A673 (cell line): ENCODE measurements at regions not wholly inside any gene's neighbourhood (a gene's known extent, or its start where the extent isn't known, plus 50 kb on each side); places are given as distances from the start of the nearest gene placed in this dataset.

Source experiments
- BruUV-seq: library from RNA; stranded (reverse); fragments of 400-500 nt; replicated peaks from 2 replicates; lab custom pipeline; 2021; lab: Mats Ljungman, UMichigan
- CTCF ChIA-PET: fragments of 300-600 bp; sonication (Branson Sonifier 250); formaldehyde crosslinking; loops from one replicate; lab custom pipeline; 2022; ENCODE audit warnings: antibody characterized with exemption; lab: Charles Lee
- POLR2A ChIA-PET: fragments of 300-600 bp; sonication (Branson Sonifier 250); formaldehyde crosslinking; loops from one replicate; lab custom pipeline; 2022; ENCODE audit warnings: antibody characterized with exemption; ENCODE audit not compliant: low non-redundant PET; lab: Charles Lee
- DNase-seq: peaks from one replicate; pipeline ENCODE4 v3.0.0-alpha.2; 2015; ENCODE audit warnings: low spot score
- H3K27ac ChIP-seq: fragments of 200-600 bp; sonication (generic); 2 replicates; pipeline ENCODE4 v1.5.1; 2016; ENCODE audit warnings: mixed run types, low read depth, mild to moderate bottlenecking, mixed read lengths, antibody characterized with exemption, low read length; ENCODE audit not compliant: poor library complexity, severe bottlenecking
- H3K27me3 ChIP-seq: fragments of 200-600 bp; sonication (generic); replicated peaks from 2 replicates; pipeline ENCODE4 v1.6.1; 2017; ENCODE audit warnings: mixed run types, low read depth, mild to moderate bottlenecking, mixed read lengths, antibody characterized with exemption, low read length; ENCODE audit not compliant: insufficient read depth, poor library complexity
- H3K36me3 ChIP-seq: fragments of 200-600 bp; sonication (generic); 2 replicates; pipeline ENCODE4 v1.6.1; 2016; ENCODE audit warnings: mixed run types, mild to moderate bottlenecking, mixed read lengths, antibody characterized with exemption, low read length; ENCODE audit not compliant: insufficient read depth, poor library complexity, severe bottlenecking
- H3K4me1 ChIP-seq: fragments of 200-600 bp; sonication (generic); 2 replicates; pipeline ENCODE4 v1.6.1; 2017; ENCODE audit warnings: mixed run types, mild to moderate bottlenecking, mixed read lengths, antibody characterized with exemption, low read length; ENCODE audit not compliant: insufficient read depth, poor library complexity, severe bottlenecking
- H3K4me3 ChIP-seq: fragments of 200-600 bp; sonication (generic); 2 replicates; pipeline ENCODE4 v1.5.1; 2016; ENCODE audit warnings: low read depth, mixed run types, mild to moderate bottlenecking, mixed read lengths, low read length; ENCODE audit not compliant: poor library complexity, severe bottlenecking
- H3K9me3 ChIP-seq: fragments of 200-600 bp; sonication (generic); 2 replicates; pipeline ENCODE4 v1.6.1; 2016; ENCODE audit warnings: mixed run types, low read depth, mild to moderate bottlenecking, mixed read lengths, antibody characterized with exemption, low read length; ENCODE audit not compliant: poor library complexity, severe bottlenecking
- EZH2 ChIP-seq: fragments of 200-600 bp; sonication (generic); IDR thresholded peaks from 2 replicates; pipeline ENCODE4 v1.6.1; 2017; ENCODE audit warnings: borderline replicate concordance, low read depth, mild to moderate bottlenecking, mixed read lengths, antibody characterized with exemption, low read length; ENCODE audit not compliant: poor library complexity, severe bottlenecking
- intact Hi-C: fragments of 100-400 bp; cut with micrococcal nuclease; formaldehyde crosslinking; loops from one replicate; pipeline ENCODE4 v1.10.0; 2022; ENCODE audit not compliant: unreplicated experiment
- TF ChIP-seq, protein P1 (sequence below): fragments of 300-800, 200-600 bp; sonication (generic); conservative IDR thresholded peaks from 2 replicates; pipeline ENCODE4 v1.5.1; 2017; ENCODE audit warnings: low read depth, mild to moderate bottlenecking, antibody characterized with exemption, low read length, moderate library complexity, mixed read lengths

DNA sequence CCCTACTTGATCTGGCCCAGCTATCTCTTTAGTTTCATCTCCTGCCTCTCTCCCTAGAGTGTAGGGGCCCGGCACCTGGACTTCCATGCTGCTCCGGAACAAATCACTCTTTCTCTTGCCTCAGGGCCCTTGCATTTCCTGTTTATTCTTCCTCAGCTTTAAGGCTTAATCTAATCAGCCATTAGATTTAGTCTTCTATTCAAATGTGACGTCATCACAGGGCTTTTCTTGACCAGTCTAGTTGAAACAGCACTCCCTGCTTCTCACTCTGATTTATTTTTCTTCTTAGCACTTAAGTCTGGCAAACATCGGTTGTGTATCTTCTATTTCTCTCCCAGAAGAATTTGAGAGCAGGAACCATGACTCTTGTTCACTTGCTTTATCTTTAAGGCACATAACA, 564.1 kb downstream of the EFNB2 start:
- no peaks in the 10 kb centered on the region for H3K9me3 ChIP-seq
- H3K27me3 ChIP-seq = no peaks in the 10 kb centered on the region
- no peaks in the 10 kb centered on the region for H3K4me1 ChIP-seq
- DNase-seq = peak; percentile 23
- intact Hi-C loops = no loop called here
- no peaks in the 10 kb centered on the region for H3K36me3 ChIP-seq
- POLR2A ChIA-PET = no interaction called here
- BruUV-seq = no TSS peak
- CTCF ChIA-PET = no interaction called here
- H3K27ac ChIP-seq = no peak overlapping the region
- TF ChIP-seq, protein P1, sequence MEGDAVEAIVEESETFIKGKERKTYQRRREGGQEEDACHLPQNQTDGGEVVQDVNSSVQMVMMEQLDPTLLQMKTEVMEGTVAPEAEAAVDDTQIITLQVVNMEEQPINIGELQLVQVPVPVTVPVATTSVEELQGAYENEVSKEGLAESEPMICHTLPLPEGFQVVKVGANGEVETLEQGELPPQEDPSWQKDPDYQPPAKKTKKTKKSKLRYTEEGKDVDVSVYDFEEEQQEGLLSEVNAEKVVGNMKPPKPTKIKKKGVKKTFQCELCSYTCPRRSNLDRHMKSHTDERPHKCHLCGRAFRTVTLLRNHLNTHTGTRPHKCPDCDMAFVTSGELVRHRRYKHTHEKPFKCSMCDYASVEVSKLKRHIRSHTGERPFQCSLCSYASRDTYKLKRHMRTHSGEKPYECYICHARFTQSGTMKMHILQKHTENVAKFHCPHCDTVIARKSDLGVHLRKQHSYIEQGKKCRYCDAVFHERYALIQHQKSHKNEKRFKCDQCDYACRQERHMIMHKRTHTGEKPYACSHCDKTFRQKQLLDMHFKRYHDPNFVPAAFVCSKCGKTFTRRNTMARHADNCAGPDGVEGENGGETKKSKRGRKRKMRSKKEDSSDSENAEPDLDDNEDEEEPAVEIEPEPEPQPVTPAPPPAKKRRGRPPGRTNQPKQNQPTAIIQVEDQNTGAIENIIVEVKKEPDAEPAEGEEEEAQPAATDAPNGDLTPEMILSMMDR = no peak
- no peak for TF ChIP-seq EZH2
- no peak overlapping the region for H3K4me3 ChIP-seq

DNA sequence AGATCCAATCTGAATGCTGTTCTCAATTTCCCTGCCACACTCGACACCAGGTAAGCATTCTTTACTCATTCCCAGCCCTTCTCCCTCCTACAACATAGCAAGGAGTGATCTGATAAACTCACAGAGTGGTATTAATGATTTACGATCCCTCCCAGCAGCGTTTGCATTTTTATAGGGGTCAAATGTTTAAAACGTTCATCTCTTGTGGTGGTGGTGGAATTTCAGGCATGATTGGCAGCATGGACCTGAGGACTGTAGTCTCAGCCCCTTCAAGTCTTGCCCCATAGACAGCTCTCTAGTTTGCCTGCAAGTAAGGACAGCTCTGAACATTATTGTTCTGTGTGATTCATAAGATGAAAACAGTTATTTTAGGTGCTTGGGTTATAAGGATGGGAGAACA, 565.7 kb downstream of the EFNB2 start:
- Histone ChIP-seq H3K27ac (no peak overlapping the region), H3K27me3 (no peaks in the 10 kb centered on the region), H3K4me3 (no peak overlapping the region), H3K4me1 (no peaks in the 10 kb centered on the region), H3K36me3 (no peaks in the 10 kb centered on the region), H3K9me3 (no peaks in the 10 kb centered on the region)
- intact Hi-C loops = no loop called here
- no TSS peak for BruUV-seq
- ChIA-PET CTCF (no interaction called here), POLR2A (no interaction called here)
- no peak for DNase-seq
- TF ChIP-seq EZH2 = no peak
- TF ChIP-seq, protein P1 = no peak

DNA sequence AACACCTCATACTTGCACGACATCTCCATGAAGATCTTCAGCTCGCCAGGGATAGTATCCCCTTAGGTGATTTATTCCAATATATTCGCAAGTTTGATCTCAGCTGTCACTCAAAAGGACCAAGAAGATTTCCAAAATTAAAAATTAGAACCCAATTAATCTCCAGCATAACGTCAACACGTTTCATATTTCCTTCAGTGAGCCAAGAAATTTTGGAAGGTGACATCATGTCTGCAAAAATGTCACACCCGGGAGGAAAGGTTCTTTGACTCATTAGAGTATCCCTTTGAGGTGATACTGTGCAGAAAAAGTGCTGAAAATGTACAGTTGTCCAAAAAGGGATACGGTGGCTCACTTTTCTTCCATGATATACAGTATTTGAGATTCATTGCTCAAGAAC, 569.6 kb downstream of the EFNB2 start:
- ChIA-PET POLR2A (no interaction called here), CTCF (no interaction called here)

More for the DNA sequence above, 569.6 kb downstream of the EFNB2 start:
- Histone ChIP-seq H3K4me3 (no peak overlapping the region), H3K9me3 (no peaks in the 10 kb centered on the region), H3K27ac (no peak overlapping the region), H3K4me1 (no peaks in the 10 kb centered on the region), H3K27me3 (no peaks in the 10 kb centered on the region), H3K36me3 (no peaks in the 10 kb centered on the region)
- no peak for TF ChIP-seq EZH2
- TF ChIP-seq, protein P1 = no peak
- intact Hi-C loops = no loop called here
- no peak for DNase-seq
- BruUV-seq = no TSS peak
